ENCODE measurements at regions not wholly inside any gene's neighbourhood (a gene's known extent, or its start where the extent isn't known, plus 50 kb on each side); places are given as distances from the start of the nearest gene placed in this dataset.
"Not testable (repeated sequence)": the region's sequence is repeated elsewhere in the genome, so short reads cannot be mapped to it uniquely, and the experiment has no call there.

- Histone ChIP-seq H3K4me3 (ENCODE audit: insufficient read length, low read depth) (no peak overlapping the region), H3K9ac (ENCODE audit: insufficient read length, low read depth) (no peak overlapping the region), H3K4me1 (ENCODE audit: insufficient read depth, insufficient read length) (no peaks in the 10 kb centered on the region), H3K9me3 (ENCODE audit: insufficient read depth, low read length) (no peaks in the 10 kb centered on the region), H3K27me3 (ENCODE audit: insufficient read depth, insufficient read length) (no peaks in the 10 kb centered on the region), H3K36me3 (ENCODE audit: insufficient read depth, insufficient read length, low read length) (no peaks in the 10 kb centered on the region)
- no peak for TF ChIP-seq ZNF274 (IDR thresholded peaks at IDR 0.05; ENCODE audit: low read depth, low read length)
- no peak for TF ChIP-seq YY1 (IDR thresholded peaks at IDR 0.05; ENCODE audit: insufficient read depth, insufficient read length)
- no peak for TF ChIP-seq SUZ12 (IDR thresholded peaks at IDR 0.05; ENCODE audit: extremely low read depth, insufficient read depth, insufficient read length)
- DNase-seq (ENCODE audit: low read depth, low spot score): no peak
These were observed 2412.8 kb downstream of the ARAP2 start for GRCh38 chr4:33831442-33832066.

GRCh38 chr4:33835764-33836163 lies 2408.6 kb downstream of the ARAP2 start:
- not testable (repeated sequence) for H3K9ac ChIP-seq (ENCODE audit: insufficient read length, low read depth); H3K36me3 ChIP-seq (ENCODE audit: insufficient read depth, insufficient read length, low read length); DNase-seq (ENCODE audit: low read depth, low spot score)

GRCh38 chr4:33837043-33837838 lies 2407.1 kb downstream of the ARAP2 start:
- DNase-seq (ENCODE audit: low read depth, low spot score): no peak

More at GRCh38 chr4:33835764-33836163, 2408.6 kb downstream of the ARAP2 start:
- not testable (repeated sequence) for H3K27me3 ChIP-seq (ENCODE audit: insufficient read depth, insufficient read length); H3K4me3 ChIP-seq (ENCODE audit: insufficient read length, low read depth); H3K9me3 ChIP-seq (ENCODE audit: insufficient read depth, low read length); H3K4me1 ChIP-seq (ENCODE audit: insufficient read depth, insufficient read length)

GRCh38 chr4:33841120-33841519 lies 2403.2 kb downstream of the ARAP2 start:
- H3K4me3 ChIP-seq (ENCODE audit: insufficient read length, low read depth): no peak overlapping the region

More at GRCh38 chr4:33837043-33837838, 2407.1 kb downstream of the ARAP2 start:
- no peaks in the 10 kb centered on the region for H3K27me3 ChIP-seq (ENCODE audit: insufficient read depth, insufficient read length)
- no peaks in the 10 kb centered on the region for H3K36me3 ChIP-seq (ENCODE audit: insufficient read depth, insufficient read length, low read length)
- TF ChIP-seq YY1 (IDR thresholded peaks at IDR 0.05; ENCODE audit: insufficient read depth, insufficient read length): no peak
- TF ChIP-seq ZNF274 (IDR thresholded peaks at IDR 0.05; ENCODE audit: low read depth, low read length): no peak
- no peak for TF ChIP-seq SUZ12 (IDR thresholded peaks at IDR 0.05; ENCODE audit: extremely low read depth, insufficient read depth, insufficient read length)
- no peak overlapping the region for H3K4me3 ChIP-seq (ENCODE audit: insufficient read length, low read depth)
- no peak overlapping the region for H3K9ac ChIP-seq (ENCODE audit: insufficient read length, low read depth)
- no peaks in the 10 kb centered on the region for H3K4me1 ChIP-seq (ENCODE audit: insufficient read depth, insufficient read length)
- H3K9me3 ChIP-seq (ENCODE audit: insufficient read depth, low read length): no peaks in the 10 kb centered on the region

GRCh38 chr4:33850371-33850902 lies 2393.9 kb downstream of the ARAP2 start:
- no peaks in the 10 kb centered on the region for H3K4me1 ChIP-seq (ENCODE audit: insufficient read depth, insufficient read length)
- no peaks in the 10 kb centered on the region for H3K36me3 ChIP-seq (ENCODE audit: insufficient read depth, insufficient read length, low read length)

More at GRCh38 chr4:33841120-33841519, 2403.2 kb downstream of the ARAP2 start:
- H3K9ac ChIP-seq (ENCODE audit: insufficient read length, low read depth): no peak overlapping the region
- no peak for DNase-seq (ENCODE audit: low read depth, low spot score)
- no peak for TF ChIP-seq SUZ12 (IDR thresholded peaks at IDR 0.05; ENCODE audit: extremely low read depth, insufficient read depth, insufficient read length)
- no peak for TF ChIP-seq ZNF274 (IDR thresholded peaks at IDR 0.05; ENCODE audit: low read depth, low read length)
- TF ChIP-seq YY1 (IDR thresholded peaks at IDR 0.05; ENCODE audit: insufficient read depth, insufficient read length): no peak
- no peaks in the 10 kb centered on the region for H3K36me3 ChIP-seq (ENCODE audit: insufficient read depth, insufficient read length, low read length)
- no peaks in the 10 kb centered on the region for H3K27me3 ChIP-seq (ENCODE audit: insufficient read depth, insufficient read length)
- no peaks in the 10 kb centered on the region for H3K4me1 ChIP-seq (ENCODE audit: insufficient read depth, insufficient read length)
- no peaks in the 10 kb centered on the region for H3K9me3 ChIP-seq (ENCODE audit: insufficient read depth, low read length)

GRCh38 chr4:33853670-33854069 lies 2390.6 kb downstream of the ARAP2 start:
- H3K36me3 ChIP-seq (ENCODE audit: insufficient read depth, insufficient read length, low read length); H3K9ac ChIP-seq (ENCODE audit: insufficient read length, low read depth); DNase-seq (ENCODE audit: low read depth, low spot score); H3K4me3 ChIP-seq (ENCODE audit: insufficient read length, low read depth); H3K27me3 ChIP-seq (ENCODE audit: insufficient read depth, insufficient read length); H3K9me3 ChIP-seq (ENCODE audit: insufficient read depth, low read length); H3K4me1 ChIP-seq (ENCODE audit: insufficient read depth, insufficient read length): not testable (repeated sequence)

More at GRCh38 chr4:33850371-33850902, 2393.9 kb downstream of the ARAP2 start:
- Histone ChIP-seq H3K9me3 (ENCODE audit: insufficient read depth, low read length) (no peaks in the 10 kb centered on the region), H3K9ac (ENCODE audit: insufficient read length, low read depth) (no peak overlapping the region), H3K4me3 (ENCODE audit: insufficient read length, low read depth) (no peak overlapping the region), H3K27me3 (ENCODE audit: insufficient read depth, insufficient read length) (no peaks in the 10 kb centered on the region)
- TF ChIP-seq SUZ12 (IDR thresholded peaks at IDR 0.05; ENCODE audit: extremely low read depth, insufficient read depth, insufficient read length): no peak
- no peak for TF ChIP-seq YY1 (IDR thresholded peaks at IDR 0.05; ENCODE audit: insufficient read depth, insufficient read length)
- TF ChIP-seq ZNF274 (IDR thresholded peaks at IDR 0.05; ENCODE audit: low read depth, low read length): no peak
- DNase-seq (ENCODE audit: low read depth, low spot score): no peak

- TF ChIP-seq YY1 (IDR thresholded peaks at IDR 0.05; ENCODE audit: insufficient read depth, insufficient read length) (no peak), SUZ12 (IDR thresholded peaks at IDR 0.05; ENCODE audit: extremely low read depth, insufficient read depth, insufficient read length) (no peak), ZNF274 (IDR thresholded peaks at IDR 0.05; ENCODE audit: low read depth, low read length) (no peak)
- H3K36me3 ChIP-seq (ENCODE audit: insufficient read depth, insufficient read length, low read length): no peaks in the 10 kb centered on the region
- no peak overlapping the region for H3K4me3 ChIP-seq (ENCODE audit: insufficient read length, low read depth)
- no peaks in the 10 kb centered on the region for H3K27me3 ChIP-seq (ENCODE audit: insufficient read depth, insufficient read length)
- H3K9me3 ChIP-seq (ENCODE audit: insufficient read depth, low read length): no peaks in the 10 kb centered on the region
- no peak for DNase-seq (ENCODE audit: low read depth, low spot score)
- no peak overlapping the region for H3K9ac ChIP-seq (ENCODE audit: insufficient read length, low read depth)
- H3K4me1 ChIP-seq (ENCODE audit: insufficient read depth, insufficient read length): no peaks in the 10 kb centered on the region
These were observed 2379.9 kb downstream of the ARAP2 start for GRCh38 chr4:33864290-33864859.

Data from NT2/D1 (cell line).